ENCODE measurements at regions not wholly inside any gene's neighbourhood (a gene's known extent, or its start where the extent isn't known, plus 50 kb on each side); places are given as distances from the start of the nearest gene placed in this dataset.

DNA sequence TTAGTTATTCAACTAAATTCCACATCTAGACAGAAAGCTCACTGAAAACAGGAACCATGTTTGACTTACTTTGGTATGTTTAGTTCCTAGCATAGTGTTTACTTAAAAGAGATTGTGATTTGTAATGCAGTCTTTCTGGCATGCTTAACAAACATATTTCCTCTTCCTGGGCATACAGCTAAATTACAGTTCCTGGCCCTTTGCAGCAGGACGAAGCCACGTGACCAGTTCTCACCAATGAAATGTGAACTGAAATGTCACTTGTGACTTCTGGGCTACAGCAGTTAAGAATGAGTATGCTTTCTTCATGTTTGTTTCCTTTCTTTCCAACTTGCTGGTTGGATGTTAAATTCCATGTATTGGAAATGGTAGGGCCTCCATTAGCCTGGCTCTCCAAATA, 330.5 kb downstream of the FIGN start:
- no peaks in the 10 kb centered on the region for H3K27me3 ChIP-seq (ENCODE audit: control insufficient read depth, insufficient read depth, low read length)
- no peak for DNase-seq (ENCODE audit: low read depth)
- TF ChIP-seq, protein P1, sequence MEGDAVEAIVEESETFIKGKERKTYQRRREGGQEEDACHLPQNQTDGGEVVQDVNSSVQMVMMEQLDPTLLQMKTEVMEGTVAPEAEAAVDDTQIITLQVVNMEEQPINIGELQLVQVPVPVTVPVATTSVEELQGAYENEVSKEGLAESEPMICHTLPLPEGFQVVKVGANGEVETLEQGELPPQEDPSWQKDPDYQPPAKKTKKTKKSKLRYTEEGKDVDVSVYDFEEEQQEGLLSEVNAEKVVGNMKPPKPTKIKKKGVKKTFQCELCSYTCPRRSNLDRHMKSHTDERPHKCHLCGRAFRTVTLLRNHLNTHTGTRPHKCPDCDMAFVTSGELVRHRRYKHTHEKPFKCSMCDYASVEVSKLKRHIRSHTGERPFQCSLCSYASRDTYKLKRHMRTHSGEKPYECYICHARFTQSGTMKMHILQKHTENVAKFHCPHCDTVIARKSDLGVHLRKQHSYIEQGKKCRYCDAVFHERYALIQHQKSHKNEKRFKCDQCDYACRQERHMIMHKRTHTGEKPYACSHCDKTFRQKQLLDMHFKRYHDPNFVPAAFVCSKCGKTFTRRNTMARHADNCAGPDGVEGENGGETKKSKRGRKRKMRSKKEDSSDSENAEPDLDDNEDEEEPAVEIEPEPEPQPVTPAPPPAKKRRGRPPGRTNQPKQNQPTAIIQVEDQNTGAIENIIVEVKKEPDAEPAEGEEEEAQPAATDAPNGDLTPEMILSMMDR (IDR thresholded peaks at IDR 0.05; ENCODE audit: insufficient read depth, low read length, poor library complexity, severe bottlenecking) = no peak
- no peaks in the 10 kb centered on the region for H3K36me3 ChIP-seq (ENCODE audit: control insufficient read depth, insufficient read depth, low read length)
- H3K4me3 ChIP-seq (ENCODE audit: low read depth, low read length) = no peak overlapping the region

- Histone ChIP-seq H3K4me3 (ENCODE audit: low read depth, low read length) (no peak overlapping the region), H3K27me3 (ENCODE audit: control insufficient read depth, insufficient read depth, low read length) (no peaks in the 10 kb centered on the region), H3K36me3 (ENCODE audit: control insufficient read depth, insufficient read depth, low read length) (no peaks in the 10 kb centered on the region)
- peak; percentile 7 for DNase-seq (ENCODE audit: low read depth)
- TF ChIP-seq, protein P1 (IDR thresholded peaks at IDR 0.05; ENCODE audit: insufficient read depth, low read length, poor library complexity, severe bottlenecking) = no peak
These were observed 334.3 kb downstream of the FIGN start for GRCh38 chr2:163401481-163401880.

GRCh38 chr2:163397451-163397850, 338.4 kb downstream of the FIGN start:
- TF ChIP-seq, protein P1 (IDR thresholded peaks at IDR 0.05; ENCODE audit: insufficient read depth, low read length, poor library complexity, severe bottlenecking) = no peak
- Histone ChIP-seq H3K27me3 (ENCODE audit: control insufficient read depth, insufficient read depth, low read length) (no peaks in the 10 kb centered on the region), H3K36me3 (ENCODE audit: control insufficient read depth, insufficient read depth, low read length) (no peaks in the 10 kb centered on the region), H3K4me3 (ENCODE audit: low read depth, low read length) (no peak overlapping the region)
- DNase-seq (ENCODE audit: low read depth) = no peak

DNA sequence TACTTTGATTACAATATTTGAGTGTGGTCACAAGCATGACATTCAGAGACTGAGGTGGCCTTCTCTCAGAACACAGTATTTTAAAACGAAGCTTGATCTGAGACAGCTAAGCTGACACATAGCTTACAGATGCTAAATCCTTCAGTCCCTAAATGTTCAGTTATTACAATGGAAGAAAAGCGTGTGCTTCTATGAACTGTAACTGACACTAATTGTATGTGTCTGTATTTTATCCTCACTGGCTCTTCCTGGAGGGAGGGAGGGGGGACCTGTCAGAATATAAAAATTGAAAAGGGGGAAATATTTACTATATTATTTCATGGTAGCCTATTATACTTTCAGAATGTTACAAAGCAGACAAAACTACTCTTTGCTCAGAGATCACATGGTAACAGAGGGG, 340.2 kb downstream of the FIGN start:
- Histone ChIP-seq H3K36me3 (ENCODE audit: control insufficient read depth, insufficient read depth, low read length) (no peaks in the 10 kb centered on the region), H3K4me3 (ENCODE audit: low read depth, low read length) (no peak overlapping the region), H3K27me3 (ENCODE audit: control insufficient read depth, insufficient read depth, low read length) (no peaks in the 10 kb centered on the region)
- DNase-seq (ENCODE audit: low read depth) = no peak
- TF ChIP-seq, protein P1 (IDR thresholded peaks at IDR 0.05; ENCODE audit: insufficient read depth, low read length, poor library complexity, severe bottlenecking) = no peak

GRCh38 chr2:163389838-163390237, 346.0 kb downstream of the FIGN start:
- H3K36me3 ChIP-seq (ENCODE audit: control insufficient read depth, insufficient read depth, low read length) = no peaks in the 10 kb centered on the region
- no peaks in the 10 kb centered on the region for H3K27me3 ChIP-seq (ENCODE audit: control insufficient read depth, insufficient read depth, low read length)
- no peak for DNase-seq (ENCODE audit: low read depth)
- TF ChIP-seq, protein P1 (IDR thresholded peaks at IDR 0.05; ENCODE audit: insufficient read depth, low read length, poor library complexity, severe bottlenecking) = no peak
- no peak overlapping the region for H3K4me3 ChIP-seq (ENCODE audit: low read depth, low read length)

DNA sequence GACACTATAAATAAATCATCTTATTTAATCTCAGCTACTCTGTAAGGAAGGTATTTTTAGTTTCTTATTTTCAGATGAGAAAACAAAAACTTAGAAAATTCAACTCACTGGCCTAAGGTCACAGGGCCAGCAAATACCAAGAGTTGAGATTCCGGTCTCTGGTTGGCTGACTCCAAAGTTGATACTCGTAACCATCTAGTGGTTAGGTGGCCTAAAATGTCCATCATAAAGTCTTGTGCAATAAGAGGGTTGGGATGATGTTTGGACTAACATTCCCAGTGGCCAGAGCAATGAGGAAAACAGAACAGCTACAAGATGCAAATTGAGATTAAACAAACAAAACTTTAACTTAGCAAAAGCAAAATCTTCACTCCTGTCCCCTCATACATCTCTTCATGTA, 360.3 kb downstream of the FIGN start:
- TF ChIP-seq, protein P1 (IDR thresholded peaks at IDR 0.05; ENCODE audit: insufficient read depth, low read length, poor library complexity, severe bottlenecking) = no peak
- H3K4me3 ChIP-seq (ENCODE audit: low read depth, low read length) = no peak overlapping the region

More for the DNA sequence above, 360.3 kb downstream of the FIGN start:
- DNase-seq (ENCODE audit: low read depth) = no peak
- H3K27me3 ChIP-seq (ENCODE audit: control insufficient read depth, insufficient read depth, low read length) = no peaks in the 10 kb centered on the region
- H3K36me3 ChIP-seq (ENCODE audit: control insufficient read depth, insufficient read depth, low read length) = no peaks in the 10 kb centered on the region

Measured in kidney epithelial cell (primary cell).